SH-SY5Y (cell line): ENCODE measurements at regions not wholly inside any gene's neighbourhood (a gene's known extent, or its start where the extent isn't known, plus 50 kb on each side); places are given as distances from the start of the nearest gene placed in this dataset.

Source experiments
- GATA2 ChIP-seq: IDR thresholded peaks from 2 replicates; pipeline ENCODE4 v1.6.1; 2011; ENCODE audit warnings: mild to moderate bottlenecking, low read depth, low read length
- GATA3 ChIP-seq: IDR thresholded peaks from 2 replicates; pipeline ENCODE4 v1.6.1; 2011; ENCODE audit warnings: low read depth, mild to moderate bottlenecking, low read length, moderate library complexity

DNA sequence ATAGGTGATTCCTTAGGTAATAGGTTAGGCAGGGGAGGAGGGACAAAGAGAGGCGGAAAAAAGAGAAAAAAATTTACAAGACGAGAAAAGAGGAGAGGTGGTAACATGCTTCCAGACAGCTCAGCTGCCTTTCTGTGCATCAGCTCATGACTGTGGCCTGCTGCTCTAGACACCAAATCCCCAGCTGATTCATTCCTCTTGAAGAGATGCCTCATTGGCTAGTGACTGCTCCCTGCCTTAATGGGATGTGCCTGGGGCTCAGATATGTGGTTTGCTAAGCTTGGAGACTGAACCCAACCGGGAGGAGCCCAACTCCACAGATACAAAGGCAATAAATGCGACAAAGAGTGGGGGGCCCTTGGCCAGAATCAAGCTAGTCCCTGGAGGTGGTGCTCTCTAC lies 105.9 kb upstream of the FAM20A start:
- TF ChIP-seq GATA2 (no peak), GATA3 (no peak)
